DMS153 treated with DMSO at 0.1 percent for 48 hours (cell line): ENCODE measurements at regions not wholly inside any gene's neighbourhood (a gene's known extent, or its start where the extent isn't known, plus 50 kb on each side); places are given as distances from the start of the nearest gene placed in this dataset.
"Not testable (repeated sequence)": the region's sequence is repeated elsewhere in the genome, so short reads cannot be mapped to it uniquely, and the experiment has no call there.

ENCODE experiments used
- DNase-seq: peaks from one replicate; lab custom pipeline; 2025; ENCODE audit not compliant: unreplicated experiment; lab: John Stamatoyannopoulos, UW

- DNase-seq = no peak
Observed at GRCh38 chr3:103937094-103937493, 1429.6 kb upstream of the ALCAM start.

- DNase-seq = no peak
Observed at GRCh38 chr3:103947062-103947461, 1419.6 kb upstream of the ALCAM start.

- no peak for DNase-seq
Observed at GRCh38 chr3:103949693-103950092, 1417.0 kb upstream of the ALCAM start.

- no peak for DNase-seq
Observed at GRCh38 chr3:103950676-103951075, 1416.0 kb upstream of the ALCAM start.

GRCh38 chr3:103953796-103954195, 1412.9 kb upstream of the ALCAM start:
- no peak for DNase-seq

- DNase-seq = no peak
Observed at GRCh38 chr3:103960819-103961218, 1405.9 kb upstream of the ALCAM start.

GRCh38 chr3:103963599-103963998, 1403.1 kb upstream of the ALCAM start:
- no peak for DNase-seq

- DNase-seq = no peak
Observed at GRCh38 chr3:103965764-103966163, 1400.9 kb upstream of the ALCAM start.

GRCh38 chr3:103966749-103967148, 1400.0 kb upstream of the ALCAM start:
- no peak for DNase-seq

- DNase-seq = no peak
Observed at GRCh38 chr3:103968131-103968530, 1398.6 kb upstream of the ALCAM start.

GRCh38 chr3:103968751-103969150, 1398.0 kb upstream of the ALCAM start:
- no peak for DNase-seq

- no peak for DNase-seq
Observed at GRCh38 chr3:103976931-103977339, 1389.8 kb upstream of the ALCAM start.

- DNase-seq = no peak
Observed at GRCh38 chr3:103977417-103977816, 1389.3 kb upstream of the ALCAM start.

GRCh38 chr3:103991461-103992115, 1375.1 kb upstream of the ALCAM start:
- DNase-seq = no peak

GRCh38 chr3:103992469-103992868, 1374.2 kb upstream of the ALCAM start:
- DNase-seq = no peak

GRCh38 chr3:104004956-104005355, 1361.8 kb upstream of the ALCAM start:
- no peak for DNase-seq

GRCh38 chr3:104005815-104006214, 1360.9 kb upstream of the ALCAM start:
- DNase-seq = no peak

GRCh38 chr3:104018541-104018940, 1348.2 kb upstream of the ALCAM start:
- no peak for DNase-seq

GRCh38 chr3:104031598-104031997, 1335.1 kb upstream of the ALCAM start:
- no peak for DNase-seq

GRCh38 chr3:104032283-104032682, 1334.4 kb upstream of the ALCAM start:
- DNase-seq = no peak

GRCh38 chr3:104040896-104041295, 1325.8 kb upstream of the ALCAM start:
- no peak for DNase-seq

- DNase-seq = not testable (repeated sequence)
Observed at GRCh38 chr3:104043001-104043543, 1323.6 kb upstream of the ALCAM start.

GRCh38 chr3:104044002-104044401, 1322.7 kb upstream of the ALCAM start:
- no peak for DNase-seq
